Ovary (tissue), 7 donors: ENCODE measurements at regions not wholly inside any gene's neighbourhood (a gene's known extent, or its start where the extent isn't known, plus 50 kb on each side); places are given as distances from the start of the nearest gene placed in this dataset.

Experiments used
- DNase-seq, 5 donors: peaks; one replicate each; pipeline ENCODE4 v3.0.0-alpha.2; 2019 to 2020
- H3K27ac ChIP-seq, 2 donors: fragments of 200-600 bp; one replicate each; pipeline versions ENCODE4 v1.5.1 to v1.8.0; 2019 to 2022
- H3K27me3 ChIP-seq: fragments of 200-600 bp; one replicate; pipeline ENCODE4 v1.8.0; 2022
- H3K36me3 ChIP-seq: fragments of 200-600 bp; sonication (generic); one replicate; pipeline ENCODE4 v1.5.1; 2019
- H3K4me1 ChIP-seq: one replicate; pipeline ENCODE4 v1.8.1; 2013; ENCODE audit warnings: mild to moderate bottlenecking, moderate library complexity; ENCODE audit not compliant: insufficient read depth
- H3K4me3 ChIP-seq: fragments of 200-600 bp; sonication (generic); one replicate; pipeline ENCODE4 v1.5.1; 2017
- H3K9me3 ChIP-seq, 2 donors: fragments of 200-600 bp in 1 of 2; sonication (generic) in 1 of 2; one replicate each; pipeline versions ENCODE4 v1.5.1 to v1.8.1; 2013 to 2019; ENCODE audit warnings: mild to moderate bottlenecking in 1 of 2, moderate library complexity in 1 of 2
- EP300 ChIP-seq: sonication (generic); formaldehyde crosslinking; IDR thresholded peaks from one replicate; pipeline ENCODE4 v1.6.1; 2017; ENCODE audit warnings: antibody characterized with exemption
- POLR2A ChIP-seq: fragments of 450-650 bp; IDR thresholded peaks from one replicate; pipeline ENCODE4 v1.6.1; 2017; ENCODE audit warnings: antibody characterized with exemption, mild to moderate bottlenecking, moderate library complexity
- WGBS, 3 donors: extraction: QIAGEN DNeasy Blood & Tissue Kit in 1 of 3; methylation state at CpG; one replicate each; pipeline versions ENCODE4 v1.1.5 to v1.1.7; 2013 to 2017; 5-methylcytosine and 5-hydroxymethylcytosine counted together
- intact Hi-C, 4 donors: fragments of 100-400 bp; cut with DNase I; formaldehyde crosslinking; loops; one replicate each; pipeline versions ENCODE4 v1.11.0 to v1.15.1; 2022 to 2023
- TF ChIP-seq, protein P1 (sequence below), 3 donors: fragments of 450-650 bp in 2 of 3; fragments of 200-600 bp in 1 of 3; IDR thresholded peaks; one replicate each; pipeline versions ENCODE4 v1.5.1 to v1.8.0; 2016 to 2022; ENCODE audit warnings: antibody characterized with exemption in 3 of 3, mild to moderate bottlenecking in 1 of 3
- donor health status: DM: no; HTN: no; CAD: no; lungs with moderate emphysema.
- donor health status: DM: no; HTN: no; CAD: no.
- donor health status: Bipolar disorder and iron deficiency.
- donor health status: DM: no; HTN: no; CAD: no.
- donor health status: DM: yes; HTN: yes; CAD: no.

DNA sequence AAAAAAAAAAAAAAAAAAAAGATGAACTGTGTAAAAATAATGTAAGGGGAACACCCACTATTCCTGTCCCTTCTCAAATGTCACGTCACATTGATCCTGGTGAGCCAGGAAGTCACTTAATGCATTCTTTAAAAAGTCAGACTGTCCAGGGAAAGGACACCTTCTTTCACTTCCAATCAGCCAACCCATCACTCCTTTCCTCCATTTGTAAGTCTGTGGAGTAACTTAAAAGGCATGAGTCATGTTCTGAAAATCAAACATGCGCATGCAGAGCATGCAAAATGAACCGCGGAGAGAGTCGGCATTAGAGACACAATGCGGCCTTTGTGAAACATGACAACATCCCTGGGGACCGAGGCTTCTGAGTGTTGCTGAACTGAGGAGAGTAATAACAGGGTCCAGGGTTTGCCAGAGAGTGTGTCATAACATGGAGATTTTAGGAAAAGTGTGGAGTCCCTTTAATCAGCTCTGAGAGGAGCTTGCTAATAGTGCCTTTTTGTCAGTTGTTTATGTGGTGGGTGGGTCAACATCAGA, 77.6 kb upstream of the SEMA6A start:
- DNase-seq, result peak in 2 of 5 donors; percentile 24 to 37
- H3K27me3 ChIP-seq, result no peaks in the 10 kb centered on the region
- no peaks in the 10 kb centered on the region for H3K36me3 ChIP-seq
- no peak for TF ChIP-seq EP300
- TF ChIP-seq, protein P1, sequence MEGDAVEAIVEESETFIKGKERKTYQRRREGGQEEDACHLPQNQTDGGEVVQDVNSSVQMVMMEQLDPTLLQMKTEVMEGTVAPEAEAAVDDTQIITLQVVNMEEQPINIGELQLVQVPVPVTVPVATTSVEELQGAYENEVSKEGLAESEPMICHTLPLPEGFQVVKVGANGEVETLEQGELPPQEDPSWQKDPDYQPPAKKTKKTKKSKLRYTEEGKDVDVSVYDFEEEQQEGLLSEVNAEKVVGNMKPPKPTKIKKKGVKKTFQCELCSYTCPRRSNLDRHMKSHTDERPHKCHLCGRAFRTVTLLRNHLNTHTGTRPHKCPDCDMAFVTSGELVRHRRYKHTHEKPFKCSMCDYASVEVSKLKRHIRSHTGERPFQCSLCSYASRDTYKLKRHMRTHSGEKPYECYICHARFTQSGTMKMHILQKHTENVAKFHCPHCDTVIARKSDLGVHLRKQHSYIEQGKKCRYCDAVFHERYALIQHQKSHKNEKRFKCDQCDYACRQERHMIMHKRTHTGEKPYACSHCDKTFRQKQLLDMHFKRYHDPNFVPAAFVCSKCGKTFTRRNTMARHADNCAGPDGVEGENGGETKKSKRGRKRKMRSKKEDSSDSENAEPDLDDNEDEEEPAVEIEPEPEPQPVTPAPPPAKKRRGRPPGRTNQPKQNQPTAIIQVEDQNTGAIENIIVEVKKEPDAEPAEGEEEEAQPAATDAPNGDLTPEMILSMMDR (IDR thresholded peaks at IDR 0.05), result no peak
- no peak for TF ChIP-seq POLR2A
- H3K27ac ChIP-seq, result no peak overlapping the region
- WGBS, 3 donors, result 14 to 27% (median 18%) methylated on average over 7 of the region's 7 CpGs
- H3K4me1 ChIP-seq, result no peaks in the 10 kb centered on the region
- no peak overlapping the region for H3K4me3 ChIP-seq
- no peaks in the 10 kb centered on the region for H3K9me3 ChIP-seq
- intact Hi-C loops, result no loop called here

DNA sequence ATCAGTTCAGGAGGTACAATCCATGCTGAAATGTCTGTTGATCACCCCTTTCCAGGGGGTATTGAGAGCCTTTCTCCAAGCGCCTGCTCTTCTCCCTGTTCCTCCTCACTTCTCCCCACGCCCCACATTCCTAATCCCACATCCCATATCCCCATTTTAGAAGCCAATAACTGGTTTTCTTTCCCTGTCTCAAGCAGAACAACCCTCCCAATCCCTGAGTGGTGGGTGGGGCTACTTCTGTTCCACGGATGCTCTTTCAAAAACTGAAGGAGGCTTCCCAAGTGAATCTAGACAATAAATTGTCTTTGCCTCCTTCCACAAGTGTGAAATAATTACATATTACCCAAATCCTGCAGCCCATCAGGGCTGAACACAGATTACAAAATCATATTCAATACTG, 77.0 kb upstream of the SEMA6A start:
- H3K36me3 ChIP-seq, result no peaks in the 10 kb centered on the region
- H3K27ac ChIP-seq, result no peak overlapping the region
- H3K4me1 ChIP-seq, result no peaks in the 10 kb centered on the region
- no peak for DNase-seq
- no peaks in the 10 kb centered on the region for H3K27me3 ChIP-seq
- no peaks in the 10 kb centered on the region for H3K9me3 ChIP-seq
- intact Hi-C loops, result no loop called here
- H3K4me3 ChIP-seq, result no peak overlapping the region
- TF ChIP-seq, protein P1 (IDR thresholded peaks at IDR 0.05), result no peak
- no peak for TF ChIP-seq POLR2A
- TF ChIP-seq EP300, result no peak
- 69 to 78% (median 74%) methylated on average over 3 of the region's 3 CpGs for WGBS, 3 donors

DNA sequence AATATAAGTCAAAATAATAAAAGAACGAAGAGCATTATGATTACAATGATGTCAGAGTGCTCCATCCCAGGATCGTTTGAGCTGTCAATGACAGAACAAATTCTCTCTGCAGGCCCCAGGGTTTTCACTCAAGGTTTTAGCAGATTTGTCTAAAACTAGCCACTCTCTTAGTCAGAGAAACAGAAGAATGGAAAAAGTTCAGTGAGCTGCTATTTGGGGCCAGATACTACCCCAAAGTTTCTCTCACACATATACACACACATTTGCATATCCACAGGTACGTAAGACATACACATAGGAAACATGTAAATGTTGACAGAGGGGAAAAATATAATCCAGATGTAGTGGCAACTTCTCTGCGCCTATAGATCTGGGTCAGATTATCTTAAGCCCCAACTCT, 76.3 kb upstream of the SEMA6A start:
- Histone ChIP-seq H3K4me3 (no peak overlapping the region), H3K9me3 (no peaks in the 10 kb centered on the region), H3K27ac (no peak overlapping the region), H3K27me3 (no peaks in the 10 kb centered on the region), H3K4me1 (no peaks in the 10 kb centered on the region), H3K36me3 (no peaks in the 10 kb centered on the region)
- WGBS, 3 donors, result 94 to 97% (median 94%) methylated on average over 4 of the region's 4 CpGs
- intact Hi-C loops, result no loop called here
- no peak for DNase-seq
- TF ChIP-seq POLR2A (no peak), EP300 (no peak)
- TF ChIP-seq, protein P1 (IDR thresholded peaks at IDR 0.05), result no peak

DNA sequence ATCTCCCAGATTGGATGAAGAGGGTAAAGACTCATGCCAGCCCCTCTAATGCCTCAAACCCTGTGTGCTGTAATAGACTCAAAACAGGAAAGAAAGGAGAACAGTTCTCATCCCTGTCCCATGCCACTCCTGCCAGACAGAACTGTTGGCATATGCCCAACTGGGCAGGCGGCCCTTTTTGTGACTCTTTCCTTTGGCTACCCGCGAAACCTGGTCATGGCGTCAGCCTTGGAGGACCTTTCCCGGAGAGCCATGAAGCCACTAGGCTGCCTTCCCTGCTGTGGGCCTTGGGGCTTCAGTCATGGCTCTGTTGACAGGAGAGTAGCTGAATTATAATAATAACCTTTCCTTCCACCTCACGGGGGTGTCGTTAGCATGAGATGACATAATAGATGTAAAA, 75.9 kb upstream of the SEMA6A start:
- intact Hi-C loops, result no loop called here

More for the DNA sequence above, 75.9 kb upstream of the SEMA6A start:
- no peak overlapping the region for H3K27ac ChIP-seq
- no peaks in the 10 kb centered on the region for H3K9me3 ChIP-seq
- H3K27me3 ChIP-seq, result no peaks in the 10 kb centered on the region
- H3K4me3 ChIP-seq, result no peak overlapping the region
- DNase-seq, result no peak
- WGBS, 3 donors, result 94 to 98% (median 95%) methylated on average over 7 of the region's 7 CpGs
- H3K4me1 ChIP-seq, result no peaks in the 10 kb centered on the region
- TF ChIP-seq EP300 (no peak), POLR2A (no peak)
- TF ChIP-seq, protein P1 (IDR thresholded peaks at IDR 0.05), result no peak
- H3K36me3 ChIP-seq, result no peaks in the 10 kb centered on the region
